NT2/D1 (cell line): ENCODE measurements at regions not wholly inside any gene's neighbourhood (a gene's known extent, or its start where the extent isn't known, plus 50 kb on each side); places are given as distances from the start of the nearest gene placed in this dataset.

Experiments used
- SUZ12 ChIP-seq: IDR thresholded peaks from 2 replicates; pipeline ENCODE4 v1.6.1; 2011; ENCODE audit not compliant: insufficient read length, insufficient read depth; ENCODE audit errors: extremely low read depth
- YY1 ChIP-seq: IDR thresholded peaks from 2 replicates; pipeline ENCODE4 v1.6.1; 2011; ENCODE audit not compliant: insufficient read length, insufficient read depth
- ZNF274 ChIP-seq: IDR thresholded peaks from 2 replicates; pipeline ENCODE4 v1.6.1; 2011; ENCODE audit warnings: mild to moderate bottlenecking, low read depth, low read length

DNA sequence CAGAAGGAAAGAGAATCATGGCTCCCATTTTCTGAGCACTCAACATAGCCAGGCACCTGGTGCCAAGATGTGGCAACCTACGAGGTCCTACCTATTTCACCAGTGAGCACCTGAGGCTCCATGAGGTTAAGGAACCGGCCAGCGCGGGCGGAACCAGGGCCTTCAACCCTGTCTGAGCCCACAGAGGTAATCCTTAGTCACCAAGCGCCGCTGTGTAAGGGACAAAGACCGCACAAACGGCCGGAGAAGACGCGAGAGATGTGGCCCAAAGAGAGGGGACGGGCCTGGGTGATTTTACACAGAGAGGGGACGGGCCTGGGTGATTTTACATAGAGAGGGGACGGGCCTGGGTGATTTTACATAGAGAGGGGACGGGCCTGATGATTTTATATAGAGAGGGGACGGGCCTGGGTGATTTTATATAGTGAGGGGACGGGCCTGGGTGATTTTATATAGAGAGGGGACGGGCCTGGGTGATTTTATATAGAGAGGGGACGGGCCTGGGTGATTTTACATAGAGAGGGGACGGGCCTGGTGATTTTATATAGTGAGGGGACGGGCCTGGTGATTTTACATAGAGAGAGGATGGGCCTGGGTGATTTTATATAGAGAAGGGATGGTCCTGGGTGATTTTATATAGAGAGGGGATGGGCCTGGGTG, 114.2 kb downstream of the SMIM20 start:
- TF ChIP-seq YY1 = no peak
- TF ChIP-seq ZNF274 = no peak
- TF ChIP-seq SUZ12 = no peak
